ENCODE measurements at regions not wholly inside any gene's neighbourhood (a gene's known extent, or its start where the extent isn't known, plus 50 kb on each side); places are given as distances from the start of the nearest gene placed in this dataset.
"Not testable (repeated sequence)": the region's sequence is repeated elsewhere in the genome, so short reads cannot be mapped to it uniquely, and the experiment has no call there.

DNA sequence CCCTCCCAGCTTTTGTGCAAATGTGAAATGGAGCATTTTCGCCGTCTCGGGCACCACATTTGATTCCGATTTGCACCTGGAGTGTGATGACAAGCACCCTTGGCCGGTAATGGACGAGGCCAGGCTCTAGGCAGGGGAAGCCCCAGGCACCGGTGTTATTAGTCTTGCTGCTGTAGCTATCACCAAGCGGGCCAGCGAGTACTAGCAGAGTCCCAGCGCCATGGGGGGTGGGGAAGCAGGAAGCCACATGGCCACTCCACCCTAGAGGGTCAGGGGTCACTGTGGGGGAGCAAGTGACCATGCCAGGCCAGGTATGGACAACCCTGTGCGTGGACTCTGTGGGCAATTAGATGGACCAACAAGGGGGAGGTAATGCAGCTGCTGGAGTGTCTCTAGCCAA, 88.8 kb downstream of the CPZ start:
- CTCF ChIA-PET, result interaction anchor here (0.5 to 0.6 kb wide), 3 partner anchors 22 to 620 kb away, joined by 3 read pairs; no protein-coding TSS in a partner anchor
- POLR2A ChIA-PET (ENCODE audit: low non-redundant PET), result no interaction called here
- no peak overlapping the region for H3K27ac ChIP-seq
- TF ChIP-seq, protein P1, sequence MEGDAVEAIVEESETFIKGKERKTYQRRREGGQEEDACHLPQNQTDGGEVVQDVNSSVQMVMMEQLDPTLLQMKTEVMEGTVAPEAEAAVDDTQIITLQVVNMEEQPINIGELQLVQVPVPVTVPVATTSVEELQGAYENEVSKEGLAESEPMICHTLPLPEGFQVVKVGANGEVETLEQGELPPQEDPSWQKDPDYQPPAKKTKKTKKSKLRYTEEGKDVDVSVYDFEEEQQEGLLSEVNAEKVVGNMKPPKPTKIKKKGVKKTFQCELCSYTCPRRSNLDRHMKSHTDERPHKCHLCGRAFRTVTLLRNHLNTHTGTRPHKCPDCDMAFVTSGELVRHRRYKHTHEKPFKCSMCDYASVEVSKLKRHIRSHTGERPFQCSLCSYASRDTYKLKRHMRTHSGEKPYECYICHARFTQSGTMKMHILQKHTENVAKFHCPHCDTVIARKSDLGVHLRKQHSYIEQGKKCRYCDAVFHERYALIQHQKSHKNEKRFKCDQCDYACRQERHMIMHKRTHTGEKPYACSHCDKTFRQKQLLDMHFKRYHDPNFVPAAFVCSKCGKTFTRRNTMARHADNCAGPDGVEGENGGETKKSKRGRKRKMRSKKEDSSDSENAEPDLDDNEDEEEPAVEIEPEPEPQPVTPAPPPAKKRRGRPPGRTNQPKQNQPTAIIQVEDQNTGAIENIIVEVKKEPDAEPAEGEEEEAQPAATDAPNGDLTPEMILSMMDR (conservative IDR thresholded peaks at IDR 0.05; ENCODE audit: low read depth), result no peak
- no peak for DNase-seq (ENCODE audit: low spot score)

DNA sequence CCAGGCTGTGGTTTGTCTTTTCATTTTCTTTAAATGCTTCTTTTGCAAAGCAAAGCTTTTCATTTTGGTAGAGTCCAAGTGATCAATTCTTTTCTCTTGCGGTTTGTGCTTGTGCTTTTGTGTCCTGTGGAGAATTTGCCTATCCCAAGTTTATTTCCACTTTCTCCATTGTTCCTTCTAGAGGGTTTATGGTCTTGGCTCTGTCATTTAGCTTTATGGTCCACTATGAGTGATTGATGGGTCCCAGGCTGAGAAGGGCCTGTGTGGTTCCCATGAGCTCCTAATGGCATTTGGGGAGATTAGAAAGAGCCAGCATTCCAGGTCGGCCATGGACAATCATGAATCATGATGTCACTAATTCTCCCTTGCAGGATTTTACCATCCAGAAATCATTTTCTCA, 86.5 kb downstream of the CPZ start:
- POLR2A ChIA-PET (ENCODE audit: low non-redundant PET), result no interaction called here
- CTCF ChIA-PET, result no interaction called here
- no peak for DNase-seq (ENCODE audit: low spot score)
- no peak overlapping the region for H3K27ac ChIP-seq
- TF ChIP-seq, protein P1 (conservative IDR thresholded peaks at IDR 0.05; ENCODE audit: low read depth), result no peak

DNA sequence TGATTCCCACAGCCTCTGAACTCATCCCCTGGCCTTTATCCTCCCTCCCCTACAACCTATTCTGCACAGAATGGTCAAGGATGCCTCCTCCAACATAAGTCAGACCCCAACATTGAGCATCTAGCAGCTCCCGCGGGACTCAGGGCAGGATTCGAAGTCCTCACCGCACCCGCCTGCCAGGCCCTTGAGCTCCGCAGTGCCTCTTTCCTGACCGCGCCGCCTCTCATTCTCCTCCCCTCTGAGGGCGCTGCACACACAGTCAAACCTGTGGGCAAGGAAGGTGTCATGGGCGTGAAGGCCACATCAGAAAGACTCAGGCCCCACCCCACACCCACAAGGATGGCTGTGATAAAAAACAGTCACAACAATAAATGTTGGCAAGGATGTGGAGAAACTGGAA, 84.1 kb downstream of the CPZ start:
- POLR2A ChIA-PET (ENCODE audit: low non-redundant PET), result no interaction called here
- TF ChIP-seq, protein P1 (conservative IDR thresholded peaks at IDR 0.05; ENCODE audit: low read depth), result no peak

DNA sequence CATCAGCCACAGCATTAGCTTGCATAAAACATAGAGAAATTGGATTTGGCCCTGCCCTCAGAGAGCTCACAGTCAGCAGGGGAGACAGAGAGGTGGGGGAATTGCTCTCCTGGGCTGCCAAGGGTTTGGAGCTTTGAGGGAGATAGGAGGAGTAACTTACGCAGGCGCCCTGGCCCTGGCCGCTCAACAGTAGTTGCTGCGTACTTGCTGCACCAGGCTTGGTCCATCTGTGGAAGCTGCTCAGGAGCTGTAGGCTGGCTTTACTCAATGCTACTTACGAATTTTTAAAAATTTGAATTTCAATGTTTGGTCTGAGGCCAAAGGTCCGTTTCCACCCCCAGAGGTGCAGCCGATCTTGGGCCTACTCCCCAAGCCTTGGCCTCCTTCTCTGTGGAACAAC, 83.3 kb downstream of the CPZ start:
- TF ChIP-seq, protein P1 (conservative IDR thresholded peaks at IDR 0.05; ENCODE audit: low read depth), result no peak
- ChIA-PET CTCF (no interaction called here), POLR2A (ENCODE audit: low non-redundant PET) (no interaction called here)
- H3K27ac ChIP-seq, result no peak overlapping the region
- no peak for DNase-seq (ENCODE audit: low spot score)

More for the DNA sequence above, 84.1 kb downstream of the CPZ start:
- CTCF ChIA-PET, result no interaction called here
- no peak for DNase-seq (ENCODE audit: low spot score)
- H3K27ac ChIP-seq, result no peak overlapping the region

DNA sequence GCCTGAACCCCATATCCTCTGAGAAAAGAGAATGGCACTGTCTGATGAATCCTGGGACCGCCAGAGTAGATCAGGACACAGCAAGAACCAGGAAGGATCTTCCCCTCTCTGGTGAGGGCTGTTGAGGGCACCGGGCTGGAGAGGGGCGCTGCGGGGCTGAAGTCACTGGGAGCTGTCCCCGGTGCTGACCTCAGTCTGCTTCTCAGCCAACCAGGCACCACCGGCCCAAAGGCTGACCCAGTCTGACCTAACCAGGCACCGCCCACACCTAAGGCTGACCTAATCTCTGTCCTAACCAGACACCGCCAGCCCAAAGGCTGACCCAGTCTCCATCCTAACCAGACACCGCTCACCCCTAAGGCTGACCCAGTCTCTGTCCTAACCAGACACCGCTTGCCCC, 82.8 kb downstream of the CPZ start:
- DNase-seq (ENCODE audit: low spot score), result peak; percentile 17
- ChIA-PET POLR2A (ENCODE audit: low non-redundant PET) (no interaction called here), CTCF (no interaction called here)
- H3K27ac ChIP-seq, result no peak overlapping the region
- TF ChIP-seq, protein P1 (conservative IDR thresholded peaks at IDR 0.05; ENCODE audit: low read depth), result no peak

DNA sequence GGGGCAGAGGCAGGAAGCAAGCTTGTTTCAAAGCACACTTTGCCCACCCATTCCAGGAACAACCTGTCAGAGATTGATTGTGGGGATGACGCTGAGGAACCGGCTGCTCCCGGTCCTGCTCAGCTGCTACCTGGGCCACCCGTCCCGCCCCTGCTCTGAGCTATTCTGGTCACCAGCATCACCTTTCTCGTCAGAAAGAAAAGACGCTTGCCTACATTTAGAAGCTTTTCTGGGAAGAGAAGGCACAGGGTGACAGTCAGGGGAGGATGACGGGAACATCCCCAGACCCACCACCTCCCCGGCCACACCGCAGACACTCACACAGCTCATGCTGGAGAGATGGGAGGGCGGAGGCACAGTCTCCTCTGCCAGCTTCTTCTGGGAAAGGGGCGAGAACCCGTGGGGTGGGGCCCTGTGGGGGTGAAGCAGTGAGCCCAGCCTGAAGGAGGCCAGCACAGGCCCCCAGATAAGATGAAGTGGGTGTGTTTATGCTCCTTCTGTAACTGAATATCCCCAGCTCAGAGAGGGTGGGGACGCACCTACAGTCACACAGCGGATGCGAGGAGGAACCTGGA, 81.8 kb downstream of the CPZ start:
- CTCF ChIA-PET, result no interaction called here
- no peak for DNase-seq (ENCODE audit: low spot score)
- TF ChIP-seq, protein P1 (conservative IDR thresholded peaks at IDR 0.05; ENCODE audit: low read depth), result no peak
- H3K27ac ChIP-seq, result no peak overlapping the region
- POLR2A ChIA-PET (ENCODE audit: low non-redundant PET), result no interaction called here

DNA sequence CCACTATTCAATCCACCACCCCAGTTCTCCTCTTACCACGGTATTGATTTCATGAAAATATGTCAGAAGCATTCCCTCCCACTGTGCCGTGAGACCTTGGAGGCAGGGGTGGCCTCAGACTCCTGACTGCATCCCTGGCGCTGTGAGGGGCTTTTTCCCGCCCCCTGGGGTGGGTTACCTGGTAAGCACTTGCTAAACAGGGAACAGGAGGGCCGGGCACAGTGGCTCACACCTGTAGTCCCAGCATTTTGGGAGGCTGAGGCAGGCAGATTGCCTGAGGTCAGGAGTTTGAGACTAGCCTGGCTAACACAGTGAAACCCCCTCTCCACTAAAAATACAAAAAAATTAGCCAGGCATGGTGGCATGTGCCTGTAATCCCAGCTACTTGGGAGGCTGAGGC, 80.5 kb downstream of the CPZ start:
- H3K27ac ChIP-seq; CTCF ChIA-PET; DNase-seq (ENCODE audit: low spot score); POLR2A ChIA-PET (ENCODE audit: low non-redundant PET): not testable (repeated sequence)

Measured in RWPE1 (cell line).